ENCODE measurements at regions not wholly inside any gene's neighbourhood (a gene's known extent, or its start where the extent isn't known, plus 50 kb on each side); places are given as distances from the start of the nearest gene placed in this dataset.

GRCh38 chr2:53500181-53500580 lies 267.4 kb upstream of the CHAC2 start:
- no peak for TF ChIP-seq CTCF (IDR thresholded peaks at IDR 0.05)
- no peak for TF ChIP-seq POLR2A (IDR thresholded peaks at IDR 0.05)

Data from right lobe of liver (tissue), 4 donors.